ENCODE measurements at regions not wholly inside any gene's neighbourhood (a gene's known extent, or its start where the extent isn't known, plus 50 kb on each side); places are given as distances from the start of the nearest gene placed in this dataset.

DNA sequence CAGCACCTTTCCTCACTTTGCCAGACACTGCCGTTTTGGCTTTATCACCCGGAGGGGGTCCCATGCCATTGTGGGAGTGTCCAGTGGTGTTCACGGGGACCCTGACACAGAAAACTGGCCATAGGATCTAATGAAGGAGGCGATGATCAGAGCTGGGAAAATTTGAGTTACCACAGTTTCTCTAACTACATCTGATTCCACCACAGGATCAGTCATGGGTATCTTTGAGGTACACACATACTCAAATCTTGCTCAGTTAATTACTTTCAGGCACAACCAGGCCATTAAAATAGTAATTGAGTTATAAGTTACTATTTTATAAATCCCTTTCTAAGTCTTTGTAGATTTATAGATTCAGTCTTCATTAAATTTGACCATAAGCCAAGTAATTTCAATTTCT is 215.1 kb downstream of the PRL start:
- no peak for DNase-seq

DNA sequence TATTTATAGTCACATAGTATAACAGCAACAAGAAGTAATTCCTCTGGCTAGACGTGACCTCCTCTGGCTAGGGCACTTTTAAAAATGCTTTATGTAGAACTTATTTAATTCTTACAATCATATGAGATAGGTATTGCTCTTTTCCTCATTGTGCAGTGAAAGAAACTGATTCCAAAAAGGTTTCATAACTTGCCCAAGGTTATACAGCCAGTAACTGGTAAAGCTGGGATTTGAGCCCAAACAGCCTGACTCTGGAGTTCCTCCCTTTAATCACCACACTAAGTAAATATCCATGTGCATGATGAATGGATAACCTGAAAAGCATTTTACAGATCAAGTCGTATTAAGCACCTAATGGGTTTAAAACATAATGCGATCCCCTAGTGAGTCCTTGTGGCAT is 214.6 kb downstream of the PRL start:
- no peak for DNase-seq

DNA sequence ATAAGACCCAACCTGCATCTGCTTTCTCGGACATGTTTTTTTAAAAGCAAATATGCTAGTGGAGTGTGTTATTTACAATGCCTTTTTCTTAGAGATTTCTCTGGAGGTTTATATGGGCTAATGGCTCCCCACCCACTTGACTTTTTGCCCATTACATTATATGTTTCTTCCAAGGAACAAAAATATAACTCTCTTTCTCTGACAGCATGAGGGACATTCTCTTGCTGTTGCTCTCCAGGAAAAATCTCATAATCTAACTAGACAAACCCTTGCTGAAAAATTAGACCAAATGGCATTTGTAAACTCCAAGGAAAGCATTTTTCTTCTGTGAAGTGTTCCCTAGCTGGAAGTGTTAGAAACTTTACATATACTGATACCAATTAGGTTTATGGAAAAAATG is 213.7 kb downstream of the PRL start:
- no peak for DNase-seq

DNA sequence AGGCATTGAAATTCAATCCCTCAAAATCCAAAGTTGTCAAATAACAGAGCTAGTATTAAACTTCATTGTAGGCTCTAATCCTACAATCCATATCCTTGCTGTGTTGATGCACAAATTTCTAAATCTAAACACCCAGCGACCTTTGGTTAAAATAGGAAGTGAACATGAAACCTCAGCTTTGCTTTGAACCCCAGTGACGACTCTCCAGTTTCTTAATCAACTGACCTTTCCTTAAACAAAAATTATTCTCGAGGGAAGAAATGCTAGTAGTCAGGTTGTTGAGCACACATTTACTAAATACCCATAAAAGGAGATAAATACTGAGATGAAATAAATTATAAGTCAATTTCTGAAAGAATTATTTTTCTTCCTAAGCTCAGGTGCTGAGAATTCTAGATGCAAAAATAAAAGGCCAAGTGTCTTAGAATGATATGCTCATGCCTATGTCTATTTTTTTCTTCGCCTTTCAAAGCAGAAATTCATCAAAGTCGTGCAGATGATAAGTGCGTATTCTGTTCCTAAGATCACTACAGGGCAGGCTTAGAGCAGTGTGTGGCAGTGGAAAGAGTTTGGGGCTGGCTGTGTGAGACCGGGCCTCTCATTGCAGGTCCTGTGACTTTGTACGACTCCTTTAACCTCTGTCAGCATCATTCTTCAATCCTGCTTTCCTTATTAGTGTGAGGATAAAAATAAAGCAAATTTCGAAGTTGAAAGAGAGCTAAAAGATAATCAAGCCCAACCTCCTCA is 208.7 kb downstream of the PRL start:
- DNase-seq: no peak

DNA sequence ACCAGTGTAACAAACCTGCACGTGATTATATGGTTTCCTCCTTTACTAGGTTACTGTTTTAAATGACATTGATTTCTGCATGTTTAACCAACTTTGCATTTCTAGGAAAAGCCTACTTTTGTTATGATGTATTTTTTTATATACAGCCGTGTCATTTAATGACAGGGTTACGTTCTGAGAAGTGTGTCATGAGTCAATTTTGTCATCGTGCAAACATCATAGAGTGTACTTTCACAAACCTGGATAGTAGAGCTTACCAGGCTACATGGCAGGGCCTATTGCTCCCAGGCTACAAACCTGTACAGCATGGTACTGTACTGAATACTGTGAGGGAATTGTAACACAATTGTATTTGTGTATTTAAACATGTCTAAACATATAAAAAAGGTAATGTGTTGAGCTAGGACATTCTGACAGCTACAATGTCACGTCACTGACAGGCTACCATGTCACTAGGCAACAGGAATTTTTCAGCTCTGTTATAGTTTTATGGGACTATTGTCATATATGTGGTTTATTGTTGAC is 205.3 kb downstream of the PRL start:
- no peak for DNase-seq

DNA sequence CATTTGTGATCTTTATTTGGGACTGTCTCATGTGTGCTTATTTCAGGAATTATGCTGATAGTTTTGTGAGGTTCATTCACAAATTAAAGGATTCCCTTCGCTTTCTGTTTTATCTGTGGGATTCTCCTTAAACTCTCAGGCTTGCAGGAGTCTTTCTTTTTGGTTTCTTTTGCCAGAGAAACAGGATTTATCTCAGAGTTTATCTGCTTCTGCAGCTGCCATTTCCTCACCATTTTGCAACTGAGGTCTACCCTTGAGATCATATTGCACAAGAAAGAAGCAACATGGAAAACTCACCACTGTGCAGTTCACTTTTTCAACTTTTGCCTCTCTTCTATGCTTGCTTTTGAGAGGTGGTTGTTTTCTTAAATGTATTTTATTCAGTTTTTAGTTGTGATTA is 201.0 kb downstream of the PRL start:
- no peak for DNase-seq

DNA sequence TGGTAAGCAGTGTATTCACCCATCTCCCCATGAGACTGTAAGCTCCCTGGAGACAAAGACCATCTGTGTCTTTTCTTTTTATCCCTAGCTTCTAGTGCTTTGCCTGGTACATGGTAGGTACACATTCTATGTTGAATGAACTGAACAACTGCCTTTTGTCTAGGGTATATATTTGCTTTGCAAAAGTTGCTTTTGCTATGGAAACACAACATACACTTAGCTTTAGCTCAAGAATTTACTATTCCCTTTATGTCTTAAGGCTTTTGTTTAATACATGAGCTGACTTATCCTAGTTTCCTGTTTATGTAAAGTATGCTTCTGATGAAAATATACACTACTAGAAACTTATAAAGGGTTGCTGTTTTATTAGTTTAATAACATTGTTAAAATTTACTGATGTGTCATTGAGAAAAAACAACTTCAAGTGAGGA is 198.2 kb downstream of the PRL start:
- no peak for DNase-seq

DNA sequence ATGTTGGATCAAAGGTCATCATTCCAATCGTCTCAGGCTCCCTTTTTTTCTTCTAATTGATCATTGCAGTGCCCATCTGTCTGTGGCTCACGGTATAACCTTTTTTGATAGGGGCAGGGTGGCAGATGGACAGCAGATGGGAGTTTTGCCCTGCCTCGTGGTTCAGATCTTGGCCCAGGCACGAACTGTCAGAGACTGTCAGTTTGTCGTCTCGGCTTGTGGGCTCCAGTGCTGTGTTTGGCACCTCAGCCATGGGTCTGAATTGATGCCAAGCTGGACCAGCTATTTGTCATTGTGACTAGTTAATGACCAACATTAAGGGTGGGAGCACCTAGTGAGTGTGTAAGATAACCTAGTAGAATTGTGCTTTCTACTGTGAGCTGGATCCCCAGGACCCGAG is 197.6 kb downstream of the PRL start:
- DNase-seq: no peak

DNA sequence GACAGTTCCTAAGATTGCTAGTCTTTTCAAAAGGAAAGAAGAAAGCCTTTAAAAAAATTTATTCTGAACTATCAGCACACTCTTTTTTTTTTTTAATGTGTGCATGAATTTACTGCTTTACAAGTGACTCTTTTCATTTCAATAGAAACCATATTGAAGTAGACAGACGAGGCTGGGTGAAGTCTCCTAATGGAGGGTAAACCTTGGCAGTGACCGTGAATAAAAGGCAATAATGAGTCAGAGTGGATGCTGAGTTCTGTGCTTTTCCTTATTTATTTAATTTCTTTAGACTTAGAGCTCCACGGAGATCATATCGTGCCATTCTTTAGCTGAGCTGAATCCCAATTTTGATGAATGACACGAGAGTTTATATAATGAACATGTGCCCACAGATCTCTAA is 196.9 kb downstream of the PRL start:
- DNase-seq: no peak

DNA sequence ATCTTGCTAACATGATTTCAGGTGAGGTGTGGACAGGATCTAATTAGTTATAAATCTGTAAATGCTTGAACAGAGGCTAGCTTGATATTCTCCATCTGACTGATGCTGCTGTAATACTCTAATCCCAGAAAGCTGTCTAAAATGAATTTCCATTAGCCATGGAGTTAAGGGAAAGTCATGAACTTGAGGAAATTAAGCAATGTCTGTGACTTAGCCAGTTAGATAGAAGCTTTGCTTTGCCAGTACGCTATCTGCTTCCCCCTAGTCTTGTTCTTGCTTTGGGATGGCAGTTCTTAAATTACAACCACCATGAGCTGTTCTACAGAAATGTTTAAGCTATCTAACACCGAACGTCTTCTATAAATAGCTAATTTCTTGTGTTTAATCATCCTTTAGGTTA is 195.7 kb downstream of the PRL start:
- no peak for DNase-seq

DNA sequence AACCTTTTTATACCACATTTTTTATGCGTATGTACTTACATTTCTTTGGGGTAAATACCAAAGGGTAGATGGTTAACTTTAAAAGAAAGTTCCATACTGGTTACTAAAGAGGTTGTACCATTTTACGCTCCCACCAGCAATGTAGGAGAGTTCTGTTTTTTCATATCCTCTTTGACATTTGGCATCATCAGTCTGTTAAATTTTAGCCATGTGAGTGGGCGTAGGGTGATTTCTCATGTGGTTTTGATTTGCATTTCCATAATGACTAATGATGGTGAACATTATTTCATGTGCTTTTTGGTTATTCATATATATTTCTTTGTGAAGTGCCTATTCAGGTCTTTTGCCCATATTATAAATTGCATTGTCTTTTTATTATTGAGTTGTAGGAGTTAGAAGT is 194.2 kb downstream of the PRL start:
- no peak for DNase-seq

DNA sequence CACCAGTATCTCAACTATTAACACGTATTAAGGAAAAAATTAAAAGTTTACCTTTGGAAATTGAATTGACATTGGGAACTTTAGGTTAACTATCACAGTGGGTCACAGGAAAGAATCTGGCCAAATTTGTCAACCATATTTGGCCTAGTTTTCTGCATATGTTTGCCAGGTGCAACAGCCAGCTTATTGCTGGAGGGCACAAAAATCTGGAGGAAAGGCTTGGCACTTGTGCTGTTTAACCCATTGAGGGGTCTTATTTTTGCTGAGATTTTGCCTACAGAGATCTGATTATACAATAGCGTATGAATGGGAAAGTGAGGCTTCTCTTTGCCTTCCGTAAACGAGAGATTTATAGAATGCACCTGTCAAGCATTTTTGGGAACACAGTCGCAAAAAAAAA is 190.4 kb downstream of the PRL start:
- no peak for DNase-seq

DNA sequence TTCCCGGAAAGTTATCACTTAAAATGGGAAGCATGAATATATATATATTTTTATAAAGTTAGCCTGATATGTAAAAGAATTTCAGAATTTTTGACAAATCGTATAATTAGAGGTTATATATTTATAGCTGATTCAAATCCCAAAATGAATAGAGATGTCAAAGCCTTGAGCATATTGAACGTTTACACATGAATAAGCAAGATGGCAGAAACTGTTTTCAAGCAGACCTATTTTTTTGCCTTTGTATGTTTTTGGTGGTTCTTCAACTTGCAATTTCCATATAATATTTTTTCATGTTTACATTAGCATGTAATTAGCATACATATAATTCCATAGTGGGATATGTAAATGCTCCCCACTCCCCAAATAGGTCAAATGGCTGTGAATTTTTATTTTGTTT is 189.9 kb downstream of the PRL start:
- no peak for DNase-seq

DNA sequence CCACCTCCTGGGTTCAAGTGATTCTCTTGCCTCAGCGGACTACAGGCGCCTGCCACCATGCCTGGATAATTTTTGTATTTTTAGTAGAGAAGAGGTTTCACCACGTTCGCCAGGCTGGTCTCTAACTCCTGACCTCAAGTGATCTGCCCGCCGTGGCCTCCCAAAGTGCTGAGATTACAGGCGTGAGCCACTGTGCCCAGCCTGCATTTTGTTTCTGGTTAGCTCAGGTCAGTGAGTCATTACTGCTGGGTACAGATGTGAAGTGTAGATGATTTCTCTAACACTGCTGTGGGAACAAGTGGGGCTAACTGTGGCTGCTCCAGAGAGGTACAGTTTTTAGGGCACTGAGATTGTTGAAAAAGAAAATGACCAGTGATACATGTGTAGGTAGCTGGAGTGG is 188.6 kb downstream of the PRL start:
- DNase-seq: no peak

DNA sequence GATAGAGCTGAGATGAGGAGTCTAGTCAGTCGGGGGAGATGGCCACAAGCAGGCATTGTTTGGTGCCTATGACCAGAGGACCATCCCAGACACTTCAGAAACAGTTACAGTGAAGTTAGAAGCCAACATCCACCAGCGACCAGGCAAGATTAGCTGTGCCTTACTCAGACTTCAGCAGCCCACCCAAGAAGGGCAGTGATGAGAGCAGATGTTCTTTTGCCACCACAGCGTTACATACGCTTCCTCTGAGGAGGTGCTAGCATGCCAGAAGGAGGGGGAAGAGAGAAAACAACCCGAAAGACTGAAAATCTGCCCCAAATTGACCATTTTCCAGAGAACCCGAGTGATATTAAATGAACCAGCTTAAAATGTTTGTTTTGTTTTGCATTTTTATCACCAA is 186.8 kb downstream of the PRL start:
- DNase-seq: no peak

DNA sequence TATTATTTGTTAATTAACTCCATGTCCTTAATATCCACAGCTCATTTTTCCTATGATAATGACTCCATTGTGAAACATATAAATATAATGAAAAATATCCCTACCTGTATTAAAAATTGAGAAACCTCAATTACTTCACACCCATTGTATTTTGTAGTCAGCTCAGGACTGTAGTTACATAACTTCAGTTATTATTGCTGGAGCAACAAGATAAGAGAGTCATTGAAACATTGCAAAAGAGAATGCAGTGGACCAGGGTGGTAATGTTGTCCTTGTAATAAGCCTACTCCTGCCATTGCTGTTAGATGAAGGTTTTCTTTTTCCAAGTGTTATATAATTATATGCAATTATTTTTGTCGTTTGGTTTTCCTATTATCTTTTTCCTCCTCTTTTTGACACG is 184.4 kb downstream of the PRL start:
- no peak for DNase-seq

DNA sequence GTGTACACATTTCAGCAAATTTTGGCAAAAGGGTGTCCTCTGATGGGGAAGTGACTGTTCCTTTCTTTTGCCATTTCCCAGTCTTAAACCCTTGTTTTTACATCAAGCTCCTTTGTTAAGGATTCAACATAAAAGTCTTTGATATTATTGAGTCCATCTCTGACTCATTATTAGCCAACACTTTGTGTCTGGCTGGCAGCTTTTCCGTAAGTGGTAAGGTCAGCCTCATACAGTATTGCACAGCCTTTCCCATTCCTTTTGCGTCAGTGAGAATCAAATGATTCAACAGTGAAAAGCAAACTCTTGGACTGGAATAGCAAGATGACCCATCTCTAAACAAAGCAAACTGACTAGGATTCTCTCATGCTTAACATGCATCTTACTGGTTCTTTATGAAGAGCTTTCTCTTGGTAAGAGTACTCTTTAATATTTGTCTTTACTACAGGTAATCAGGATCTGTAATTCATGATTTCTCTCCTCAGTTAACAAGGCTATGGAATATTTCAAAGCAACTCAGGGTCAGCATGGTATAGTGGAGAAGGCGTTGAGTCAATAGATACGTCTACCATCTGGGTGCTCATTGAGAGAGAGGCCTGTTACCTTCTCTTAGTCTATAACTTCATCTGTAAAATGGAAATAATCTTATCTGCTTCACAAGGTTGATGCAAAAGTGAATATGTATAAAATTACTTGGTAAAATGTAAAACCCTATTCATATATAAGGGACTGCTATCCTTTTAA is 183.6 kb downstream of the PRL start:
- no peak for DNase-seq

DNA sequence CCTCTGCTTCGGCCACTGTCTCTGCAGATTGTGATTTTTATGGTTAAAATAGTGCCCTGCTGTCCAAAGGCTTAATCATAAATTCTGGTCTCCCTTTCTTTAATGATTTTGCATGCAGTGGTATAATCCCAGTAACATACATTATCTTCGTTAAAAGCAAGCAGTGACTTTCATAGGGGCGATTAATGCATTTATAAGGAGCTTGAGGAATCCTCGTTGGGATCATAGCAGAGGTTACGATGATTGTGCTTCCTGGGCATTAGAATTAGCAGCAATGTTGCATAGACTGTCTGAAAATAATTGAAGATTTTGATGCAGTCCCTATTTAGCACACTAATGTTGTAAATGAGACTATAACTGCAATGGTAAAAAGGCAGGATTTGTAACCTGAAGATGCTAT is 181.3 kb downstream of the PRL start:
- DNase-seq: no peak

DNA sequence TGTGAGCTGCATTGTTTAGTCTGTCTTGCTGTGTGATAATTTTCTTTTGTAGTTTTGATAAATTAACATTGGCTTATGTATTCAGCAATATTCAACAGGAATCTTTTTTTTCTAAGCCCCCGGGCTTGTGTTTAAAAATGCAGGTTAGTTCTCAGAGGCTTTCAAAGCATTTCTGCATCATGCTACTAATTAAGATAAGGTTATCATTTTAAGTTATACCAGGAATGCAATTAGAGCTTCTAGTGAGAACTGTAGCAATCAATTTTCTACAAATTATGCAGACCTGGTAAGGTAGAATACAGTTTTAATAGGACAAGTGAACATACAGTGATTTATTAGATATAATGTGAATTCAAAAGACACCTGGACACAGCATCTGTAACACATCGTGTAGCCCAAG is 179.2 kb downstream of the PRL start:
- no peak for DNase-seq

DNA sequence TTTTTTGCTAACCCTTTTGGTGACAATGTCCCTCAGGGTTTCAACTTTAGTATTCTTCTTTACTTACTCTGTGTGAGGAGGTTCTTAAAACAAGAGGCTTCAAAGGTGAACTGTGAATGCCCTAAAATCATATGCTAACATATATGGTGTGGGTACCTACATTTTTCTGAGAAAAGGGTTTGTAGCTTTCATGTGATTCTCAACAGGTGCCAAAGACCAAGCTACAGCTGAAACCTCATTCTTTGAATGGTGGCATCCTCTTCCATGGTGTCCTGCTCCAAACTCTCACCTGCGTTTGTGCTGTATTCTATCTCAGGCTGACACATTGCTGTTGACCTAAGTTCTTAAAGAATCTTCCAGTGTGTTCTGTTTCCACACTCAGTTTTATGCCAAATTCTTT is 177.3 kb downstream of the PRL start:
- no peak for DNase-seq

DNA sequence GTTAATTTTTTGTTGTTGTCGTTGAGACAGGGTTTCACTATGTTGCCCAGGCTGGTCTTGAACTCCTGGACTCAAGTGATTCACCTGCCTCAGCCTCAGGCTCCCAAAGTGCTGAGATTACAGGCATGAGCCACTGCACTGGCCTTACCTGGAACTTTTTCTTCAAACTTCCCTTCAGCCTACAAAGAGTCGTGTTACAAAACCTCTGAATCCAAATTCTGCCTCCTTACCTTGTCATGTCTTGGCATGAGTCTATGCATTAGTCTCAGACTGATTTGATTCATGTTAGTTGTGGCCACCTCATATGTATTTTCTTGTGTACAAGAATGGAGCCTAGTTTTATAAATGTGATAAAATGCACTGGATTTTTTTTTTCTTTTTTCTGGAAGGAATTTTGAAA is 172.1 kb downstream of the PRL start:
- DNase-seq: no peak

DNA sequence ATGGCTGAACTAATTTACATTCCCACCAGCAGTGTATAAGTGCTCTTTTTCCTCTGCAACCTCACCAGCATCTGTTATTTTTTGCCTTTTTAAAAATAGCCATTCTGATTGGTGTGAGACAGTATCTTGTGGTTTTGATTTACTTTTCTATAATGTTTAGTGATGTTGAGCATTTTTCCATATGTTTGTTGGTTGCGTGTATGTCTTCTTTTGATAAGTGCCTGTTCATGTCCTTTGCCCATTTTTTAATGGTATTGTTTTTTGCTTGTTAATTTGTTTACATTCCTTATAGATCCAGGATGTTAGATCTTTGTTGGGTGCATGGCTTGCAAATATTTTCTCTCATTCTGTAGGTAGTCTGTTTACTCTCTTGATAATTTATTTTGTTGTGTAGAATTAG is 169.9 kb downstream of the PRL start:
- DNase-seq: no peak

DNA sequence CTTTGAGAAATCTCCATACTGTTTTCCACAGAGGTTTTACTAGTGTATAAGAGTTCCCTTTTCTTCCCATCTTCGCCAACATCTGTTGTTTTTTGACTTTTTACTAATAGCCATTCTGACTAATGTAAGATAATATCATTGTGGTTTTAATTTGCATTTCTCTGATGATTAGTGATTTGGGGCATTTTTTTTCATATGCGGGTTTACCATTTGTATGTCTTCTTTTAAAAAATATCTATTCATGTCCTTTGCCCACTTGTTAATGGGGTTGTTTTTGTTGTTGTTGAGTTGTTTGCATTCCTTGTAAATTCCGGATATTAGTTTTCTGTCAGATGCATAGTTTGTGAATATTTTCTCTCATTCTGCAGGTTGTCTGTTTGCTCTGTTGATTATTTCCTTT is 167.1 kb downstream of the PRL start:
- DNase-seq: no peak

DNA sequence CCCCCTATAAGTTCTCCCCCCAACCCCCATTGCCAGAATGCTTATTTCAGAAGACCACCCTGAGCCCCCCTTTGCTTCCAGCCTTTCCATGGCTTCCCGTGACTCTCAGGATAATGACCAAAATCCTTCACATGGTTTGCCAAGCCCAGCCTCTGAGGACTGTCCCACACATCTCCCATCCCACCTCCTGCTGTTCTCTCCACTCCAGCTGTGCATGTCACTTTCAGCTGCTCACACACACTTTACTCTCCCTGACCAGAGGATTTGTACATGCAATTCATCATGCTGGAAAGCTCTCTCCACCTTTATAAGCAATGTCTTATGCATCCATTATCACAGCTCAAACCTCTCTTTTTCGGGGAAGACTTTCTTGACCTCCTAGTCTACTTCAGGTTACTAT is 164.2 kb downstream of the PRL start:
- no peak for DNase-seq

DNA sequence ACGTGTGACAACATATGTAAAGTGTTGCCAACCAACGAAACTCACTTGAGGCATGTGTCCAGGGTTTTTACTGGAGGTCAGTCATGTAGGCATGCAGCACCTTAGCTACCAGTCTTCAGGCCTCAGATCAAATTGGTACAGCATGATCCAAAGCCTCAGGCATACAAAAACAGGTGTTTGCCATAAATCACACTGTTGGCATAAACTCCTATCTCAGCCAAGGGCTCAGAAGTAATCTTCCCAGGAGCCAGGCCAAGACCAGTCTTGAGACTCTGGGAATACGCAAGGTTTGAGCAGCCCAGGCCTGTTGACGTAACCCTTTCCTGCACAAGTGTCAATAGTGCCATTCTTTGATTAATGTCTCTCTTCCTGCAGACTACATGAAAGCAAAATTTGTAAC is 163.5 kb downstream of the PRL start:
- DNase-seq: no peak

Measured in activated gamma-delta T cell treated with Interleukin-2 at 50 U/mL for 16 hours (primary cell).